Fibroblast of lung (primary cell): ENCODE measurements at regions not wholly inside any gene's neighbourhood (a gene's known extent, or its start where the extent isn't known, plus 50 kb on each side); places are given as distances from the start of the nearest gene placed in this dataset.

Experiments used
- DNase-seq, 2 donors: peaks; one replicate each; pipeline versions ENCODE4 v3.0.0 to v3.0.0-alpha.2; 2010; ENCODE audit warnings: low read depth in 2 of 2
- H2AFZ ChIP-seq: 2 replicates; pipeline ENCODE4 v1.5.1; 2012; ENCODE audit warnings: low read length, control low read depth, inconsistent platforms
- H3K27ac ChIP-seq: 2 replicates; pipeline ENCODE4 v1.5.1; 2011; ENCODE audit warnings: low read length, control low read depth; ENCODE audit not compliant: insufficient read depth
- H3K27me3 ChIP-seq: 2 replicates; pipeline ENCODE4 v1.5.1; 2011; ENCODE audit warnings: mild to moderate bottlenecking, low read length; ENCODE audit not compliant: control insufficient read depth, insufficient read depth
- H3K36me3 ChIP-seq: 2 replicates; pipeline ENCODE4 v1.5.1; 2011; ENCODE audit warnings: low read length; ENCODE audit not compliant: control insufficient read depth, insufficient read depth
- H3K4me1 ChIP-seq: 2 replicates; pipeline ENCODE4 v1.5.1; 2011; ENCODE audit warnings: low read length; ENCODE audit not compliant: control insufficient read depth, insufficient read depth; ENCODE audit errors: extremely low read depth
- H3K4me2 ChIP-seq: 2 replicates; pipeline ENCODE4 v1.5.1; 2011; ENCODE audit warnings: low read length, control low read depth; ENCODE audit not compliant: insufficient read depth; ENCODE audit errors: extremely low read depth
- H3K4me3 ChIP-seq, 4 experiments: fragments of 200-600 bp in 1 of 4; sonication (generic) in 1 of 4; replicated peaks in 1 of 4; 2 replicates each; pipeline ENCODE4 v1.5.1; 2011 to 2016; ENCODE audit warnings: low read length in 4 of 4, low read depth in 3 of 4, mild to moderate bottlenecking in 3 of 4, control low read depth in 2 of 4, inconsistent platforms in 1 of 4, mixed read lengths in 1 of 4; ENCODE audit not compliant: insufficient read depth in 1 of 4; ENCODE audit errors: control extremely low read depth in 1 of 4
- H3K79me2 ChIP-seq: 2 replicates; pipeline ENCODE4 v1.5.1; 2012; ENCODE audit warnings: mild to moderate bottlenecking, low read length, inconsistent platforms; ENCODE audit not compliant: control insufficient read depth, insufficient read depth
- H3K9ac ChIP-seq: 2 replicates; pipeline ENCODE4 v1.5.1; 2011; ENCODE audit warnings: mild to moderate bottlenecking, low read length, control low read depth; ENCODE audit not compliant: insufficient read depth
- H3K9me3 ChIP-seq: 2 replicates; pipeline ENCODE4 v1.5.1; 2012; ENCODE audit warnings: low read depth, low read length; ENCODE audit not compliant: control insufficient read depth, insufficient read depth
- H4K20me1 ChIP-seq: 2 replicates; pipeline ENCODE4 v1.5.1; 2011; ENCODE audit warnings: low read length; ENCODE audit not compliant: control insufficient read depth, insufficient read depth; ENCODE audit errors: extremely low read depth
- EZH2 ChIP-seq: IDR thresholded peaks from 2 replicates; pipeline ENCODE4 v1.5.1; 2012; ENCODE audit warnings: low read length, control low read depth, mild to moderate bottlenecking; ENCODE audit errors: missing control alignments
- TF ChIP-seq, protein P1 (sequence below), 2 donors: IDR thresholded peaks in 1 of 2; conservative IDR thresholded peaks in 1 of 2; 1 replicate in 1 of 2; 2 replicates in 1 of 2; pipeline ENCODE4 v1.5.1; 2011 to 2012; ENCODE audit warnings: low read length in 2 of 2, control low read depth in 1 of 2, inconsistent platforms in 1 of 2, low read depth in 1 of 2, mild to moderate bottlenecking in 1 of 2

DNA sequence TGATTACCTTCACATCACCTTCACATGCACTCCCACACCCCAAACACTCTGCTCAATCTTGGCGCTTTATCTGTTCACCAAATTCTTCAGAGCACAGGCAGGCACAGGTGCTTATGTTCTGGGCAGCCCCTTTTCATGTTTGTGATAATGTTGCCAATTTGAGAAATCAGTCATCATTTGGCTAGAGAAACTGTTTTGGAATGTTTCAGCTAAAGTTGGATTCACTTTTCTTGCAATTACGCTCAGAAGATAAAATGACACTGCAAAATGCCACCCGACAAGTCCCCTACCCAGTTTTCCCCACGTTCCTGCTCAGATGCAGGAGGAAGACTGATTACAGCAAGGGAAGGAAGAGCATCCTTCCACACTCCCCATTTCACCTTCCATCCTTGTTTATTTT is 192.9 kb upstream of the LRRN1 start:
- Histone ChIP-seq H3K4me2 (no peak overlapping the region), H3K9me3 (no peaks in the 10 kb centered on the region), H3K9ac (no peak overlapping the region), H3K4me1 (no peaks in the 10 kb centered on the region), H3K27me3 (no peaks in the 10 kb centered on the region), H2AFZ (no peak overlapping the region), H3K36me3 (no peaks in the 10 kb centered on the region), H3K27ac (no peak overlapping the region), H3K79me2 (no peaks in the 10 kb centered on the region), H3K4me3 (no peak overlapping the region), H4K20me1 (no peaks in the 10 kb centered on the region)
- DNase-seq, result no peak
- TF ChIP-seq EZH2, result no peak
- TF ChIP-seq, protein P1, sequence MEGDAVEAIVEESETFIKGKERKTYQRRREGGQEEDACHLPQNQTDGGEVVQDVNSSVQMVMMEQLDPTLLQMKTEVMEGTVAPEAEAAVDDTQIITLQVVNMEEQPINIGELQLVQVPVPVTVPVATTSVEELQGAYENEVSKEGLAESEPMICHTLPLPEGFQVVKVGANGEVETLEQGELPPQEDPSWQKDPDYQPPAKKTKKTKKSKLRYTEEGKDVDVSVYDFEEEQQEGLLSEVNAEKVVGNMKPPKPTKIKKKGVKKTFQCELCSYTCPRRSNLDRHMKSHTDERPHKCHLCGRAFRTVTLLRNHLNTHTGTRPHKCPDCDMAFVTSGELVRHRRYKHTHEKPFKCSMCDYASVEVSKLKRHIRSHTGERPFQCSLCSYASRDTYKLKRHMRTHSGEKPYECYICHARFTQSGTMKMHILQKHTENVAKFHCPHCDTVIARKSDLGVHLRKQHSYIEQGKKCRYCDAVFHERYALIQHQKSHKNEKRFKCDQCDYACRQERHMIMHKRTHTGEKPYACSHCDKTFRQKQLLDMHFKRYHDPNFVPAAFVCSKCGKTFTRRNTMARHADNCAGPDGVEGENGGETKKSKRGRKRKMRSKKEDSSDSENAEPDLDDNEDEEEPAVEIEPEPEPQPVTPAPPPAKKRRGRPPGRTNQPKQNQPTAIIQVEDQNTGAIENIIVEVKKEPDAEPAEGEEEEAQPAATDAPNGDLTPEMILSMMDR (conservative IDR thresholded peaks at IDR 0.05 in 1 of 2, IDR thresholded peaks at IDR 0.05 in 1 of 2; ENCODE audit: low read depth in 1 of 2, low read length in 2 of 2), result no peak

DNA sequence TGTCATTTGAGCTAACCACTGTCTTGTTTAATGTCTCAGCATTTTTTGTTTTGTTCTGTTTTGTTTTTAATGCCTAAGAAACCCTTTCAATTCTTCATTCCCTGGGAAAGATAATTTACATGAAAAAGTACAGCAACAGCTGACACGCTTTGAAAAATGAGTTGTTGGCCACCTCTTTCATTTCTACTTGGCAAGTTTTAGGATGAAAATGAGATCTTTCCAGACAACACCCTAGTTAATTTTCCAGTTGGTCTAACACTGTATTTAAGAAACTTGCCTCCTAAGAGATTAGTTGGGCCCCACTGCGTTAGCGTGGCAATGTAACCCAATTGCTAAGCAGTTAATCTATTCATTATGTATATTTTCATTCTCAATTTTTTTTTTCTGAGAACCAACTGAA is 194.0 kb upstream of the LRRN1 start:
- DNase-seq, result peak in 1 of 2 donors; percentile 75
- Histone ChIP-seq H2AFZ (no peak overlapping the region), H3K27me3 (no peaks in the 10 kb centered on the region), H3K4me3 (no peak overlapping the region), H3K9ac (no peak overlapping the region), H3K4me2 (no peak overlapping the region), H3K36me3 (no peaks in the 10 kb centered on the region), H3K4me1 (no peaks in the 10 kb centered on the region), H3K27ac (no peak overlapping the region), H4K20me1 (no peaks in the 10 kb centered on the region), H3K9me3 (no peaks in the 10 kb centered on the region), H3K79me2 (no peaks in the 10 kb centered on the region)
- TF ChIP-seq, protein P1 (conservative IDR thresholded peaks at IDR 0.05 in 1 of 2, IDR thresholded peaks at IDR 0.05 in 1 of 2; ENCODE audit: low read depth in 1 of 2, low read length in 2 of 2), result no peak
- no peak for TF ChIP-seq EZH2

DNA sequence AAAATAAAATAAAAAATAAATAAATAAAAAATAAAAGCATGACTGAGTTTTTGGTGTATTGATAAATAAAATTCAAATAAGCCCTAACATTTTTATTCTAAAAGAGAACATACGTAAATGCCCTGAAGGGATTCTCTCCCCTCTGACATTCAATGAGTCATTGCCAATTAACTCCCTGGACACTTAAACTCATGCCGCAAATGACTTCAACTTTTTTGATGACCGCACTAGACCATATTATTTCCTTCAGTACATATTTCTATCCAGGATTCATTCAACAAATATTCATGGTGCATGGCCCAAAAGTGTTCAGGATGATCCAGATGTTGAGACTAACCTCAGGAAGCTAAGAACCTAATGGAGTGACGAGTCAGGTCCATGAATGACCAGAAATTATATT is 195.9 kb upstream of the LRRN1 start:
- Histone ChIP-seq H3K9me3 (no peaks in the 10 kb centered on the region), H3K36me3 (no peaks in the 10 kb centered on the region), H3K4me1 (no peaks in the 10 kb centered on the region), H3K79me2 (no peaks in the 10 kb centered on the region), H4K20me1 (no peaks in the 10 kb centered on the region), H3K4me3 (no peak overlapping the region), H2AFZ (no peak overlapping the region), H3K4me2 (no peak overlapping the region), H3K27ac (no peak overlapping the region), H3K27me3 (no peaks in the 10 kb centered on the region), H3K9ac (no peak overlapping the region)
- TF ChIP-seq, protein P1 (conservative IDR thresholded peaks at IDR 0.05 in 1 of 2, IDR thresholded peaks at IDR 0.05 in 1 of 2; ENCODE audit: low read depth in 1 of 2, low read length in 2 of 2), result no peak
- TF ChIP-seq EZH2, result no peak
- peak in 1 of 2 donors; percentile 52 for DNase-seq
